ENCODE measurements at regions not wholly inside any gene's neighbourhood (a gene's known extent, or its start where the extent isn't known, plus 50 kb on each side); places are given as distances from the start of the nearest gene placed in this dataset.
"Not testable (repeated sequence)": the region's sequence is repeated elsewhere in the genome, so short reads cannot be mapped to it uniquely, and the experiment has no call there.

DNA sequence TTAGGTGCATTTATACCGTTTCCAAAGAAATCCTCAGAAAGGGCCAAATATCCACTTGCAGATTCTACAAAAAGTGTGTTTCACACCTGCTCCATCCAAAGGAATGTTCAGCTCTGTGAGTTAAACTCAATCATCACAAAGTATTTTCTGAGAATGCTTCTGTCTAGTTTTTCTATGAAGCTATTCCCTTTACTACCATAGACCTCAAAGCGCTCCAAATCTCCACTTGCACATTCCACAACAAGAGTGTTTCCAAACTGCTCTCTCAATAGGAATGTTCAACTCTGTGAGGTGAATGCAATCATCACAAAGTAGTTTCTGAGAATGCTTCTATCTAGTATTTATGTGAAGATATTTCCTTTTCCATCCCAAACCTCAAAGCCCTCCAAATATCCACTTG is 412.7 kb upstream of the WSB1 start:
- not testable (repeated sequence) for H3K36me3 Mint-ChIP-seq (ENCODE audit: low read depth); H3K27ac Mint-ChIP-seq (ENCODE audit: unreplicated experiment); H3K27me3 Mint-ChIP-seq (ENCODE audit: low read depth); H3K4me1 Mint-ChIP-seq; DNase-seq (ENCODE audit: low read depth, low spot score); H3K9me3 Mint-ChIP-seq; H3K4me3 Mint-ChIP-seq

DNA sequence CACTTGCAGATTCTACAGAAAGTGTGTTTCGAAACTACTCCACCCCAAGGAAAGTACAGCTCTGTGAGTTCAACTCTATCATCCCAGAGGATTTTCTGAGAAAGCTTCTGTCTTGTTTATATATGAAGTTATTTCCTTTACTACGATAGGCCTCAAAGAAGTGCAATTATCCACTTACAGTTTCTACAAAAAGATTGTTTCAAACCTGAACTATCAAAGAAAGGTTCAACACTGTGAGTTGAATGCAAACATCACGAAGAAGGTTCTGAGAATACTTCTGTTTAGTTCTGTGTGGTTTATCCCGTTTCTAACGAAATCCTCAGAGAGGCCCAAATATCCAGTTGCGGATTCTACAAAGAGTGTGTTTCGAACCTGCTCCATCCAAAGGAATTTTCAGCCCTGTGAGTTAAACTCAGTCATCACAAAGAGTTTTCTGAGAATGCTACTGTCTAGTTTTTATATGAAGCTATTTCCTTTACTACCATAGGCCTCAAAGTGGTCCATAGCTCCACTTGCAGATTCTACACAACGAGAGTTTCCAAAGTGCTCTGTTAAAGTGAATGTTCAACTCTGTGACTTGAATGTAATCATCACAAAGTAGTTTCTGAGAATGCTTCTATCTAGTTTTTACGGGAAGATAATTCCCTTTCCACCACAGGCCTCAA is 411.7 kb upstream of the WSB1 start:
- not testable (repeated sequence) for DNase-seq (ENCODE audit: low read depth, low spot score); H3K27ac Mint-ChIP-seq (ENCODE audit: unreplicated experiment); H3K36me3 Mint-ChIP-seq (ENCODE audit: low read depth); H3K27me3 Mint-ChIP-seq (ENCODE audit: low read depth); H3K4me3 Mint-ChIP-seq; H3K9me3 Mint-ChIP-seq; H3K4me1 Mint-ChIP-seq

DNA sequence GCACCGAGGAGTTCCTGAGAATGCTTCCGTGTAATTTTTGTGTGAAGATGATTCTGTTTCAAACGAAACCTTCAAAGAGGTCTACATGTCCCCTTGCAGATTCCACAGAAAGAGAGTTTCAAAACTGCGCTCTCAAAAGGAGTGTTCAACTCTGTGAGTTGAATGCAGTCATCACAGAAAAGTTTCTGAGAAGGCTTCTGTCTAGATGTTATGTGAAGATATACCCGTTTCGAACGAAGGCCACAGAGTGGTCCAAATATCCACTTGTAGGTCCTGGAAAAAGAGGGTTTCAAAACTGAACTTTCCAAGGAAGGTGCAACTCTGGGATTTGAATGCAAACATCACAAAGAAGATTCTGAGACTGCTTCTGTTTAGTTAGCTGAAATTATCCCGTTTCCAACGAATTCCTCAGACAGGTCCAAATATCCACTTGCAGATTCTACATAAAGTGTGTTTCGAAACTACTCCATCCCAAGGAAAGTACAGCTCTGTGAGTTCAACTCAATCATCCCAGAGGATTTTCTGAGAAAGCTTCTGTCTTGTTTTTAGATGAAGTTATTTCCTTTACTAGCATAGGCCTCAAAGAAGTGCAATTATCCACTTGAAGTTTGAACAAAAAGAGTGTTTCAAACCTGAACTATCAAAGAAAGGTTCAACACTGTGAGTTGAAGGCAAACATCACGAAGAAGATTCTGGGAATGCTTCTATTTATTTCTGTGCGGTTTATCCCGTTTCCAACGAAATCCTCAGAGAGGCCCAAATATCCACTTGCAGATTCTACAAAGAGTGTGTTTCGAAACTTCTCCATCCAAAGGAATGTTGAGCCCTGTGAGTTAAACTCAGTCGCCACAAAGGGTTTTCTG is 409.8 kb upstream of the WSB1 start:
- not testable (repeated sequence) for H3K9me3 Mint-ChIP-seq; H3K4me3 Mint-ChIP-seq; H3K36me3 Mint-ChIP-seq (ENCODE audit: low read depth); H3K27me3 Mint-ChIP-seq (ENCODE audit: low read depth); H3K27ac Mint-ChIP-seq (ENCODE audit: unreplicated experiment); H3K4me1 Mint-ChIP-seq; DNase-seq (ENCODE audit: low read depth, low spot score)

GRCh38 chr17:26884741-26885059 is 409.2 kb upstream of the WSB1 start:
- H3K27ac Mint-ChIP-seq (ENCODE audit: unreplicated experiment); H3K27me3 Mint-ChIP-seq (ENCODE audit: low read depth); H3K36me3 Mint-ChIP-seq (ENCODE audit: low read depth); H3K9me3 Mint-ChIP-seq; H3K4me1 Mint-ChIP-seq; DNase-seq (ENCODE audit: low read depth, low spot score); H3K4me3 Mint-ChIP-seq: not testable (repeated sequence)

- not testable (repeated sequence) for H3K27me3 Mint-ChIP-seq (ENCODE audit: low read depth); H3K4me1 Mint-ChIP-seq; H3K9me3 Mint-ChIP-seq; H3K36me3 Mint-ChIP-seq (ENCODE audit: low read depth); H3K27ac Mint-ChIP-seq (ENCODE audit: unreplicated experiment); H3K4me3 Mint-ChIP-seq
- DNase-seq (ENCODE audit: low read depth, low spot score), result peak; percentile 66
Observed at GRCh38 chr17:26885244-26885970, 408.5 kb upstream of the WSB1 start.

All from neural crest cell (in vitro differentiated cells).